GM23248 (cell line): ENCODE measurements at regions not wholly inside any gene's neighbourhood (a gene's known extent, or its start where the extent isn't known, plus 50 kb on each side); places are given as distances from the start of the nearest gene placed in this dataset.

ENCODE experiments used
- EZH2 ChIP-seq: fragments of 200-600 bp; sonication (generic); IDR thresholded peaks from 2 replicates; pipeline ENCODE4 v1.6.1; 2018; ENCODE audit warnings: antibody characterized with exemption, mild to moderate bottlenecking; ENCODE audit not compliant: insufficient read depth, poor library complexity, severe bottlenecking
- EZH2phosphoT487 ChIP-seq: fragments of 200-600 bp; sonication (generic); IDR thresholded peaks from 2 replicates; pipeline ENCODE4 v1.6.1; 2018; ENCODE audit warnings: antibody characterized with exemption, moderate library complexity, mild to moderate bottlenecking, low read depth; ENCODE audit not compliant: insufficient read depth

- TF ChIP-seq EZH2 (no peak), EZH2phosphoT487 (no peak)
Observed at GRCh38 chr5:92394936-92395335, 1011.8 kb upstream of the ARRDC3 start.
